GM21381 (cell line): ENCODE measurements at regions not wholly inside any gene's neighbourhood (a gene's known extent, or its start where the extent isn't known, plus 50 kb on each side); places are given as distances from the start of the nearest gene placed in this dataset.
"Not testable (repeated sequence)": the region's sequence is repeated elsewhere in the genome, so short reads cannot be mapped to it uniquely, and the experiment has no call there.

Source experiments
- ATAC-seq: cut with Tn5 transposase; IDR thresholded peaks from one replicate; pipeline ENCODE4 v1.9.1; 2021; ENCODE audit warnings: mild to moderate bottlenecking, moderate library complexity; ENCODE audit not compliant: unreplicated experiment

DNA sequence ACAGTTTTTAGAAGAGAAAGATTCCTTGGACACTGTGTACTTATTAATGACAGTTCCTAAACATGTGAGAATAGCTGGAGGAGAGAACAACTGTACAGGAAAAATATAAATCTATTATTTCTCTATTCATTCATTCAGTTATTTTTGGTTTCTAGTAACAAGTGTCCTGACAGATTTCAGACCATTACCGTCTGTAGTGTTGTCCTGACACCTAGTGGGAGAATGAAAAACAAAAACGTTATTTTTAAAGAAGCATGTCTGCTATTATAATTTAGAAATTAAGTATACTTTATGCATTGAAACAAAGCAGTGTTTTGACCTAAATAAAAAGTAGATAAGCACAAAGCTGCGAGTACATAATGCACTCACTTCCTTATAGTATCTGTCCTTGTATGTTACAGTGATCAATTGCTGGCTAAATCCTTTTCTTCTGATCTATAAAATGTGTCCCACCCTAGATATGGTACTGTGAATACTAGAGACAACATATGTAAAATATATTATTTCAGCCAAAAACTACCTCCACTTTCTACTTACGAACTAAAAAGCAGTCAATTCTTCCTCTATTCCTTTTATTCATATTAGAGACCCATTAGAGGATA, 575.6 kb downstream of the ARL4A start:
- ATAC-seq = no peak

DNA sequence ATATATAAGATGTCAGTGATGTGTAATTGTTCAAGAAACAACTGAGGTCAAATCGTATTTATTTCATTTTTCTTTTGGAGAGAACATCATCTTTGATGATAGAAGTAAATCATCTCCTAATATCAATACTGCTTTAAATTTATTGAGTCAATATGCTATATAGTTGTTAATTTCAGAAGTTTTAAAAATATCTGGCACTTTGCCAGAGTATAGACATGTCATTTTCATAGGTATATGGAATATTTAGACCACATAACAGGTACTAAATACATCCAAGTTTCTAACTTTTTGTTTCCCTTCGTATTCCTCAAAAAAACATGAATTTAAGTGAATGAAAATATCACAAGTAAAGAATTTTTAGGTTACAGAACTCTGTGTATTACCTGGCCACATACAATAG, 577.8 kb downstream of the ARL4A start:
- no peak for ATAC-seq

DNA sequence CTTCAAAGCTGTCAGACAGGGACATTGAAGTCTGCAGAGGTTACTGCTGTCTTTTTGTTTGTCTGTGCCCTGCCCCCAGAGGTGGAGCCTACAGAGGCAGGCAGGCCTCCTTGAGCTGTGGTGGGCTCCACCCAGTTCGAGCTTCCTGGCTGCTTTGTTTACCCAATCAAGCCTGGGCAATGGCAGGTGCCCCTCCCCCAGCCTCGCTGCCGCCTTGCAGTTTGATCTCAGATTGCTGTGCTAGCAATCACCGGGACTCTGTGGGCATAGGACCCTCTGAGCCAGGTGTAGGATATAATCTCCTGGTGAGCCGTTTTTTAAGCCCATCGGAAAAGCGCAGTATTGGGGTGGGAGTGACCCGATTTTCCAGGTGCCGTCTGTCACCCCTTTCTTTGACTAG, 586.8 kb downstream of the ARL4A start:
- ATAC-seq = not testable (repeated sequence)

DNA sequence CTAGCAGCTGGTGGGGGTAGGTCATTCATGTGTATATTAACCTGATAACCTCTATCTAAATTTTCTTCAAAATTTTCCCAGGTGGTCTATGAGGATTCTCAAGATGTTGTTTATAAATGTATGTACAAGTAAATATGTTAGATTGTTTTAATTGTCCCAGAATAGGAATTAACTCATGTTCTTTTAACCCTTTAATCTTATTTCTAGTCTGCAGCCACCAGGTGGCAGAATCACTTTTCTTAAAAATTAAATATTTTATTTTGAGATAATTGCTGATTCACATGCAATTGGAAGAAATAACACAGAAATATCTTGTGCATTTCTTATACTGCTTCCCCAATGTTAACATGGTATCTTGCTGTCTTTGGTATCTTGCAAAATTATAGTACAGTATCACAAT, 589.5 kb downstream of the ARL4A start:
- ATAC-seq = no peak

DNA sequence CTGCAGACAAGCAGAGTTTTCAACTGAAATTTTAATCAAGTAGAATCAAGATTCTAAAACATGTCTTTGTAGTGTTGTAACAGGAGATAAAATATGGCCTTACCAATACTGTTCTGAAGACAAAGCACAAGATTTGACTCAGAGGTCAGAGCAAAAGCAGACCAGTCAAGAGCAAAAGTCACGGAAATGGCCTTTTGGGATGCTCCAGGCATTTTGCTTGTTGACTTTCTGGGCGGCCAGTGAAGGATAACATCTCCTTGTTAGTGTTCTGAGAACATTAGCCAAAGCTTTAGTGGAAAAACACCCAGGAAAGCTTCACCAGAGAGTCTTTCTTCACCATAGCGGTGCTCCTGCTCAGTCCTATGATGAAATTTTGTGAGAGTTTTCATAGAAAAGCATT, 590.6 kb downstream of the ARL4A start:
- ATAC-seq = no peak

DNA sequence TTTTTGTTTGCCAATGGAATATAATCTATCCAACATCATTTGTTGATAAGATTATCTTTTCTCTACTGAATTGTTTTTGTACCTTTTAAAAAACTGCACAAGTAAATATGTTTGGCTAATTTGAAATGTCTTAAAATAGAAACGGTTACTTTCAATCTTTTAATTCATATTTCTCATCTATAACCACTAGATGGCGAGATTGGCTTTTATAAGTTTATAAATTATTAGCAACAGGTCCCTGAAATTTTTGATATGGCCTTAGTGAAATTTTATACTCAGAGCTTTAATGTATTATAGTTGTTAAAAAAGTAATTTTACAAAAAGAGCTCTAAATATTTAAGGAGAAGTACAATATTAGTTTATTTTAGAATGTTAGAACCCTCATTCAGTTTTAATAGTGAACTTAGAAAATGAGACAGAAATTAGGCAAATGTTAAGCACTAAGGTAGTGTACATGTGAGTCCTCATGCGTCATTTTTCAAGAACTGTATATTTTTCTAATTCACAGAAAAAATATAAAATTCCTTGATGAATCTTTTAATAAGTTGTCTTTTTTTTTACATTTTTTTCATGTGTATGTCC, 592.5 kb downstream of the ARL4A start:
- no peak for ATAC-seq

DNA sequence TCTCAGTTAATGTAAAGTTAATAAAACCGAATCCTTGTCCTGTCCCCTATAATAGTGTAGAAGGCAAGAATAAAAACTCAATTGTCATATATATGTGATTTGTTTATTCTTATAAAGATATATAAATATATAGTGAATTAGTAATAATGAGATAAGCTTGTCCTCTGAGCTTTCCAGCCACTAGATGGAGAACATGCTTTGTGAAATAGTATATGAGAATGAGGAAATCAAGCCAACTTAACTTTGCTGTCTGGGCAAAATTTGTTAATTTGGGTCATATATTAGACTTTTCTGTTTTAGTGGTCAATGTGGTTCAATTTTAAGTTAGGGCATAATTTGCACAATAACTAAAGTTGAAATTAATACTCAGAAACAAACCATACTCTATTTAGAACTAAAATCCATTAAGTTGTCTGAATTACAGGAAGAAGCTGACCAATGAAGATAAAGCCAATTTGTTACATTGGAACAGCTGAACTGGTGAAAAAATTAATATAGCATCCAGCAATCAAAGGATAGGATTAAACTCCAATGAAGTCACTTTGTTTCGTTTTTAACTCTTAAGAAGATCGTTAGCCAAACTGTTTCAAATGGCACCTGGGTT, 595.0 kb downstream of the ARL4A start:
- ATAC-seq = no peak

DNA sequence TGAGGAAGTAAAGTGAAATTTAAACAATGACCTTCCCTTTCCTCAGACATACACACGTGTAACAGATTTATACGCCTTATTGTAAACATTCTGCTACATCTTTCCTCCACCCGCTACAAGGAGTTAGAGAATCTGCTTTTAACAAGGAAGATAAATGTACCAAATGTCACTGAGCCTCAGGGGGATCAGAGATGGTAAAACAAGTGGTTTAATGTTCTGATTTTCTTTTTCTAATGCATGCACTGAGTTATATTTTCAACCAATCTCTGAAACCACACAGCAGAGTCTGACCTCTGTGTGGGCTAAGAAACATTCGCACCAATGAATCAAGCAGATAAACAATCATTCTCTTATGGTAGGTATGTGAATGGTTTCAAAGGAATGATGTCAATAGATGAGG, 599.5 kb downstream of the ARL4A start:
- no peak for ATAC-seq

DNA sequence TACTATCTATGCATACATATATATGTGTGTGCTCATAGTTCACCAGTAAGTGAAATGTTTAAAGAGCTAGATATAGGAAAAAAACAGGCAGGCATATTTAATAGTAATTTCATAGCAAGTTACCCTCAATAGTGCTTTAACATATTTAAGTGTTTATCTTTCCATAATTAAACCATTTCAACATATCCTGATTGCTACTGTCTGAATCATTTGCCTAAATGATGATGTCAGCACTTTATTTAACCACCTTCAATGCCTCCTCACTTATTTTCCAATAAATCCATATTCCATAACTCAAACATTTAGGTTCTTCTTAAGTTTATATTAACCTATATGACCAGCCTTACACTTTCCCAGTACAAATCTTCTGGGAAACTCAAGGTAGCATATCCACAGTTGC, 601.1 kb downstream of the ARL4A start:
- no peak for ATAC-seq

DNA sequence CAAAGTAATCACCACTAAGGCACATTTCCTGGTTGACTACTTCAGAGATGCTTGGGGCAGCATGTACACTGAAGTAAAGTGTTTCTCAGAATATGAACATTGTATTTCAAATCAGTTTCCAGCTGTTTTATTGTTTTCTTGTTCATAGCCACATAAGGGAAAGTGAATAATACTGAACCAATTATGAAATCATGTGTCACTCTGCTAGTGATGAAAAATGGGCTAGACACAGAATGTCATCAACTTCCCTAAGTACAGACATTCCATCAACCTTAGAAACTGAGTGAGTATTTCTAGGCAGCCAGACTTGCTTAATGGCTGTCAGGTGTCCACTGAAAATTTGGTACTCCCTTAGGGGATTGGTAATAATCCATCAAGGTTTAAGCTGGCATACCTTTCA, 603.5 kb downstream of the ARL4A start:
- no peak for ATAC-seq

DNA sequence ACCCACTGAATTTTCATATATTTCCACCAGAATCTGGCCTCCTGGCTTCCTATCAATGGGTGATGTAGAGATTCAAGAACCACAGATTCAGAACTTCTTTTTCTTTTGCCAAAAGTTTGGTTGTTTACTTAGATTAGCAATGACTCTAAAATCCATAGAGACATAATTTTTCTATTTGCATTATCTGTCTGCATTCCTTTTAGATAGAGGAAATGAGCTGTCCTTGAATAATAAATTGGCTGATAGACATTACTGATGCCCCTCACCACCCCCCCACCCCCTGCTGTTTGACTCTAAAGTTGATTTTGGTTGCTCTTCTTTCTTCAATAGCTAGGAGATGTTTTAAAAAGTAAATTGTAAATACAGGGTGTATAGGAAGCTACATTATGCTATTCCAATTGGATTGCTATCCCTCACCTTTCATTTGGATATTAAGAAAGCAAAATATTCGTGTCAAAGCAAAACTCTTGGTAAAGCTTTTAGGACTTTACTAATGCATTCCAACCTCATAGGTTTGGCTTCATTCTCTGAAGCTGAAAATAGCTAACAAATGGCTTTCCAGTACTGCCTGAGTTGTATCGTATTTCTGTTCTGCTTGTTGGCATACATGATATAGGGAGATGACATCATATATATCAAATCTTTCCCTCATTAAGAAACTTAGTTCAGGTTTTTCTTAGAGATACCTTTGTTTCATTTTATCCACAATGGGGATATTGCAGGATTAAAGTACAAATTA, 606.0 kb downstream of the ARL4A start:
- ATAC-seq = no peak

DNA sequence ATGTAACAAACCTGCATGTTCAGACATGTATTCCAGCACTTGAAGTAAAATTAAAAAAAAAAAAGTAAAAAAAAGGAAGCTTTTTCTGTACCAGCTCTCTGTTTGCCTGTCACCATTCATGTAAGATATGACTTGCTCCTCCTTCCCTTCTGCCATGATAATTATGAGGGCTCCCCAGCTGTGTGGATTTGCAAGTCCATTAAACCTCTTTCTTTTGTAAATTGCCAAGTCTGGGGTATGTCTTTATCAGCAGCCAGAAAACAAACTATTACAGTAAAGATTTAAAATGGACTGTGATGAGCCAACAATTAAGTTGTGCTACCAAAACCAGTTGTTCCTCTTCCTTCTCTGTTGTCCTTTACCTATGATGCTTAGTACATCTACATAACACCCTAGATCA, 619.6 kb downstream of the ARL4A start:
- ATAC-seq = no peak

DNA sequence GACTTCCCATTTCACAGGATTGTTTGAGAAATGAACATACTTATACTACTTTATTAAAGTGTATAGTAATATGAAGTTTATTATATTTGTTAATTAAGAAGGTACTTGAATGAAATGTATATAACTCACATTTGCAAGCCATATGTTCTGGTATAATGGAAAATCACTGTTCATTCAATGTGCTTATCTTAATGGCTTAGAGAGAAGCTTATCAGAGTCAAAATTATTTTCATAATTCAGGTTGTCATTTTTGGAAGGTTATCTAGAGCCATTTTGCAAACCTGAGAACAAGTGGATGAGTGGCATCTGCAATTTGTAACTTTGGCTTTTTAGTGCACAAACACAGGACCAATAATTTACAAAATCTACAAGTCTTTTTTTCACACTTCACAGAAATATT, 621.0 kb downstream of the ARL4A start:
- ATAC-seq = no peak

DNA sequence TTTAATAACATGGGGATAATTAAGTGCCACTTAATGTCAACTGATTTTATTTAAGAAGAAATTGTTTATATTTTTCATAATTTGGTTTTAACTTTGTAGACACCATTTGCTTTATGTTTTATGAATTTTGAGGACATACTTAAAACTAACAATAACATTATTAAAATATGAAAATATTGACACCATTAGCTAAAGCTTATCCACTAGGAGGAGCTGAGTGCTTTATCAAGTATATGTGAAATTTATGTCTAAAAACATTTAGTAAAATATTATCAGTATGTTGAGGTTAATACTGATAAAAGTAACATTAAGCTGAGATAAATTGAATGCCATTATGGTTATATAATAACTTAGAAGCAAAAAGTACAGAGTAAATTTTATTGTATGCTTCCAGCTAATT, 622.1 kb downstream of the ARL4A start:
- ATAC-seq = no peak

DNA sequence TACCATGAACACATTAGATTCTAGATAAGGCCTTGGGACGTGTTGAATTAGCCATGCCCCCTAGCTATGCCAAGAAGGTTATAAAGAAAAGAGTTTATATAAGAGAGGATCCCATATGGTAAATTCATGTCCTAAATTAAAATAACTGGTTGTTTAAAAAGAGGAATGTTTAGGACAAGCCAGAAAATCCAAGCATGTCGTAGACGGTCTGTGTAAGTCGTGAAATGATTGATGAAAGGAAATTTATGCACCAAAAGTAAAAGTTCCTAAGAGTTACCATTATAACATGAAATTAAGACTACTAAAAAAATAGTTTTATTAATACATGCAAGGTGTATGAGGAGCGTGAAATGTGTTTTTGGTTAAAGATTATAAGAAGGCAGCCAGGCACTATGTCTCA, 624.9 kb downstream of the ARL4A start:
- no peak for ATAC-seq

DNA sequence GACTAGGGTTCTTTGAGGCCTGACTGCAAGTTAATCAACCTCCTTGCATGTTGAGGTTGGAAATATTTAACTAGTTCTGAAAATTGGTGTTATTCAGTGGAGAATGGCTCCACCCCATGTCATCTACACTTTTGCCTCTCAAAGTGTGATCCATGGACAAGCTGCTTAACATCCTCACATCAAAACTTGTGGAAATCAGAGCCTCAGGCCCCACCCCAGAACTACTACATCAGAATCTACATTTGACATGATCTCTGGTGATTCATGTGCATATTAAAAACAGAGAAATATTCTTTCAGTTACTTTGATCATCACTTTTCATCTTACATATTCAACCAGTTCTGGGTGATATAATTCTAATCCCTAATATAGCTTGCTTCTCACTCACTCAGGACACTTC, 632.9 kb downstream of the ARL4A start:
- no peak for ATAC-seq

DNA sequence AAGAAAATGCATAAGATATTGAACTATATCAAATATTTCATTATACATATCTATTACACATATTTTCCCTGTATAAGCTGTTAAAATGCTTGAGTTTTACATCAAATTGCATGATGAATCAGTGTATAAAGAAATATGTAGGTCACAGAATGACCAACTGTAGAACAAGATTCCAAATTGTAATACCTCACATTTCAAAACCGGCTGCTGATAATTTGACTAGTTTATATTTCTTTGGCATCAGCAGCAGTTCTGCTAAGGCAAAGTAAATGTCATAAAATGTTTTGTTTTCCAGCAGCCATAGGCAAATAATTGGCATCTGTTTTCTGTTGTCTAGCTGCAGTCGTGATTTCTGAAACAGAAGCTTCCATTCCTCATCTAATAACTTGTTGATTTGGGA, 633.9 kb downstream of the ARL4A start:
- no peak for ATAC-seq

DNA sequence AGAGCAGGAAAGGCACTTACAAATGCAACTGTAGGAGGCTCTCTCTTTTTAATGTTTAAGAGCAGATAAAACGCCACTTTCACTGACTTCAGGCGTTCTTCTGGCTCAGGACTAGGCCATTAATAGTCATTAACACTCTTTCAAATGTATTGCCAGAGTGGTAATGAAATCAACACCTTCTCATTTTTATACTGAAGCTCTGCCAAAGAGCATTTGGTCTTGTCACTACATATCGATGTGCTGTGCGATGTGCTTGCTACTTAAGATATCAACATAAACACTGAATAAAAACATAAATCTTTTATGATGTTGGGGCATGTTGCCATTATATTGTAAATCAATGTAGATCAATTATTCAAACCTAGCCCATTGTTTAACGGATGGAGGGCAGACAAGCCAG, 634.7 kb downstream of the ARL4A start:
- ATAC-seq = no peak

DNA sequence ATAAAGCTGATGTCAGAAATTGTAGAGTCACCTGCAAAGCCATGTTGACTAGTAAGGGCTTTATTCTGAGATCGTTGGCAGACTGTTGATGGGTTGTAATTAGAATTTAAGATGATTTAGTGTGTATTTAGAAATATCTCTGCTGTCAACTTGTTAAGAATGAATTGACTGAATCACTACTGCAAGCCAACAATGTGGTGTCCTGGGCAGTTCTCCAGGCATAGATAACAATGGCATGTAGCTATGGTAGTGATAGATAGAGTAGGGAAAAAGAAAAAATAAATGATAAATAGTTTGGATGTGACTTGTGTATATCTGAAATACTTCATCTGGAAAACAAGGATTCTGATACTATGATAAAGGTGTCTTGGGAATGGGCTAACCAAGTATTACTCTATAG, 640.2 kb downstream of the ARL4A start:
- no peak for ATAC-seq

DNA sequence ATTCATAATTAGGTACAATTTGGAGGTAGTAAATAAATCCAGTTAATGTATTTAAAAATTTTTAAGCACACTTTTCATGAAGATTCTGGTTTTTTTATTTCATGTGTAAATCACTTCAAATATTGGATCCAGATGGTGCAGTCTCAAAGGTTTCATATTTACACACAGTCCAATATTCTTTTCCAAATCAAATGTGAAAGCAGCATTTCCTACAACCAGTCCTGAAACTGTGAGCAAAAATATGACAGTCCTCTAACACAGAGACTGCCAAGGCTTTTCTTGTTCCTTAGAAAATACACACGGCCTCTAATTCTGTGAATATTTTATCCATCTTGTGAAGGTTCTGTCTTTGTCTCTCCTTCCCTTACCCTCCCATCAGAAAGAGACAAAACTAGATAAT, 645.9 kb downstream of the ARL4A start:
- ATAC-seq = no peak

DNA sequence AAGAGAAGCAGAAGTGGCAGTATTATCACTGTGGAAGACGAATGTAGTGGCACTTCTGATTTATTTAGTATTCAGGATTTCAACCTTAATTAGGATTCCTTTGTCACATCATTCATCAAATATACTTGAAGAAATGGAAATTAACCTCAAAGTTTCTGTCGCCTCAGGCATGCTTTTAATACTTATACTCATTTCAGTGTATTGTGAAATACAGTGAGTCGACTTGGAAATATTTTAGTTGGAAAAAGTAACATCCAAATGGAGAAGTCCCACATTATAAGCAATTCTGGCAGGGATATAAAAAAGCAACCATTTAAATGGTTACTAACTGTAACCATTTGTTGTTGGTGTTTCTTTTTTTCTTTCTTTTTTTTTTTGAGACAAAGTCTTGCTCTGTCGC, 648.8 kb downstream of the ARL4A start:
- no peak for ATAC-seq

DNA sequence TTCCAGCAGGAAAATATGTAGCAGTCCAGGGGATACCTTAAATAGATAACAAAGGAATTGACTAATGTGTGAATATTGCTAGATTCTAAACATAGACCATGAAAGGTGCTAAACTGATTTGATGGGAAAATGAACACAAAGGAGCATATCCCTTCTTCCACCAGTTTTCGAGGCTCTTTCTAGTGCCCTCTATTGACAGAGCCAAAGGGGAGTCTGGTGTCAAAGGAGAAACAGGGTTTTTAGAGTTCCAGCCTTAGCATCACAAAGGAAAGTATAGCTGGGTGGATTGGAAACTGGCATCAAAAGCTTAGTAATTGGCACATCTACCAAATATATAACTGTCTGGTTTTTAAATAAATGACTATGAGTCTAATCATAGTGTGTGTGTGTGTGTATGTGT, 636.8 kb downstream of the ETV1 start:
- ATAC-seq = no peak
